ENCODE measurements at regions not wholly inside any gene's neighbourhood (a gene's known extent, or its start where the extent isn't known, plus 50 kb on each side); places are given as distances from the start of the nearest gene placed in this dataset.

GRCh38 chr2:236517251-236518031 lies 52.2 kb upstream of the ACKR3 start:
- ATAC-seq (ENCODE audit: insufficient number of reproducible peaks, low FRiP score, low read depth) (no peak), DNase-seq (ENCODE audit: low spot score) (no peak)
- no peak overlapping the region for H3K4me3 ChIP-seq
- H3K27ac ChIP-seq = no peak overlapping the region
- no peaks in the 10 kb centered on the region for H3K4me1 ChIP-seq (ENCODE audit: control insufficient read depth in 1 of 2, low read depth in 2 of 2)
- TF ChIP-seq, protein P1, sequence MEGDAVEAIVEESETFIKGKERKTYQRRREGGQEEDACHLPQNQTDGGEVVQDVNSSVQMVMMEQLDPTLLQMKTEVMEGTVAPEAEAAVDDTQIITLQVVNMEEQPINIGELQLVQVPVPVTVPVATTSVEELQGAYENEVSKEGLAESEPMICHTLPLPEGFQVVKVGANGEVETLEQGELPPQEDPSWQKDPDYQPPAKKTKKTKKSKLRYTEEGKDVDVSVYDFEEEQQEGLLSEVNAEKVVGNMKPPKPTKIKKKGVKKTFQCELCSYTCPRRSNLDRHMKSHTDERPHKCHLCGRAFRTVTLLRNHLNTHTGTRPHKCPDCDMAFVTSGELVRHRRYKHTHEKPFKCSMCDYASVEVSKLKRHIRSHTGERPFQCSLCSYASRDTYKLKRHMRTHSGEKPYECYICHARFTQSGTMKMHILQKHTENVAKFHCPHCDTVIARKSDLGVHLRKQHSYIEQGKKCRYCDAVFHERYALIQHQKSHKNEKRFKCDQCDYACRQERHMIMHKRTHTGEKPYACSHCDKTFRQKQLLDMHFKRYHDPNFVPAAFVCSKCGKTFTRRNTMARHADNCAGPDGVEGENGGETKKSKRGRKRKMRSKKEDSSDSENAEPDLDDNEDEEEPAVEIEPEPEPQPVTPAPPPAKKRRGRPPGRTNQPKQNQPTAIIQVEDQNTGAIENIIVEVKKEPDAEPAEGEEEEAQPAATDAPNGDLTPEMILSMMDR (IDR thresholded peaks at IDR 0.05) = no peak
- H3K9me3 ChIP-seq = no peaks in the 10 kb centered on the region
- no peaks in the 10 kb centered on the region for H3K27me3 ChIP-seq (replicated peaks; ENCODE audit: insufficient read depth)
- H3K36me3 ChIP-seq = no peaks in the 10 kb centered on the region
